RPMI8226 (cell line): ENCODE measurements at regions not wholly inside any gene's neighbourhood (a gene's known extent, or its start where the extent isn't known, plus 50 kb on each side); places are given as distances from the start of the nearest gene placed in this dataset.
"Not testable (repeated sequence)": the region's sequence is repeated elsewhere in the genome, so short reads cannot be mapped to it uniquely, and the experiment has no call there.

ENCODE experiments used
- DNase-seq: peaks from one replicate; pipeline ENCODE4 v3.0.0-alpha.2; 2015

DNA sequence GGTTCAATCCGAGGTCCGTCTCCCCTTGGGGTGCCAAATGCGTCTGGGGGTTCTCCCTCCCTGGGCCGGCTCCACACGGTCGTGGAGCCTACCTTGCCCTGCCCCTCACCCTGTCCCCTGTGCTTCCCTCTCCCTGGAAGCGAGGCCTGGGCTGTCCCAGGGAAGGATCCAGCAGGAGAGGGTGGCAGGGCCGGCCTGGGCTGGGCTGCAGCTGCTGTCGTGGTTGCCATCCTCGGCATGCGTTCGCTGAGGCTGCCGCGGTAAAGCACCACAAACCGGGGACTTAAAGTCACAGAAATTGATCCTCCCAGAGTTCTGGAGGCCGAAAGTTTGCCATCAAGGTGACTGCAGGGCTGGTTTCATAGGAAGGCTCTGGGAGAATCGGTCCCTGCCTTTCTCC, 123.0 kb upstream of the TMPRSS2 start:
- no peak for DNase-seq

DNA sequence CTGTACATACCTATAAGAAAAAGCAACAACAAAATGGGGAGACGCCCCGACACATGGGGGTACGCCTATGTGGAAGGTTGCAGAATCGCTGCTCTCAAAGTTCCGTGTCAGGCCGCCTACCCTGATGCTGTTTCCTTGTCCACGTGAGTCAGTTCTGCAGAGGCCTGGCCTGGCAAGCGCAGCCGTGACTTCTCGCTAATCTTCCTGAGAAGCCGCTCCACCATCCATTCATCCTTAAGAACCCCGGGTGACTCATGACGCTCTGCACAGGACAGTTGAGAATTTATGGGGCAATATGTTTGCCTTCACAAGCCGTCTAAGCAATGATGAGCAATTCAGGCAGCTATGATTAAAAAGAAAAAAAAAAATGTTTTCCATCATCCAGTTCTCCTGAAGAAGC, 122.3 kb upstream of the TMPRSS2 start:
- DNase-seq: no peak

DNA sequence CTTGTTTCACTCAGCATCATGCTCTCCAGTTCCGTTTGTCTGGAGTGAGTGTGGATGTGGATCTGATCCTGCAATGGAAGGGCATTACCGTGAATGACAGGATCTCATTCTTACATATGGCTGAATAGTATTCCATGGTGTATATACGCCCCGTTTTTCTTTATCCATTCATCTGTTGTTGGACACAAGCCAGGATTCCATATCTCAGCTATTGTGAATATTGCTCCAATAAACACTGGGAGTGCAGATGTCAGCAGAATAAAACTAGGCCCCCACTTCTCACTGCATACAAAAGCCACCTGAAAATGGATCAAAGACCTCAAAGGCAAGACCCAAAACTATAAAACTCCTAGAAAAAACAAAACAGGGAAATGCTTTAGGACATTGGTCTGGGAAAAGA, 120.3 kb upstream of the TMPRSS2 start:
- DNase-seq: no peak

DNA sequence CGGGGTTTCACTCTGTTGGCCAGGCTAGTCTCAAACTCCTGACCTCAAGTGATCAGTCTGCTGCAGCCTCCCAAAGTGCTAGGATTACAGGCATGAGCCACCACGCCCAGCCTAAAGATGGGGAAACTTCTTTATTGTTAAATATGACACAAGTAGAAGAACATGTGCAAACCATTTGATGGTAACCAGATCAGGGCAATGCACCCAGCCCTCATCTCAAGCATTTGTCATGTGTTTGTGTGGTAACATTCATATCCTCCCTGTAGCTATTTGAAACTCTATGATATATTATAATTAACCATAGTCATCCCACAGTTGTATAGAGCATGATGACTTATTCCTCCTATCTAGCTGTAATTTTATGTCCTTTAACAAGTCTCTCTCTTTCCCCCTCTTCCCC, 119.5 kb upstream of the TMPRSS2 start:
- DNase-seq: no peak

DNA sequence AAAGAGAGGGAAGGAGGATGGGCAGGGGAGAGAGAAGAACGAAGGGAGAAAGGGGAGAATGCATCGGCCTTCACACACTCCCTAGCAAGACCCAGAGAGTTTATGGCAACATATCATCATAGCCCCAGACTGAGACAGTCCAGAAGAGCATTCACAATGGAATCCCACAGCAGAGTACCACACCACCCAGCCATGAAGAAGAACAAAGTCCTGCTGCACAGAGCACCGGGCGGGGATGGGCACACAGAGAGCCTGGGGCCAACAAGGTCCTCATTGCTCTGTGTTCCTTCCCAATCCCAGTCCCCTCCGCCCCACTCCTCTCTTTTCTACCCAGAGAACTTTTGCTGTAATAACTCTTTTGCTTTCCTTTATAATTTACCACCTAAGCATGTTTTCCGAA, 118.1 kb upstream of the TMPRSS2 start:
- DNase-seq: no peak

DNA sequence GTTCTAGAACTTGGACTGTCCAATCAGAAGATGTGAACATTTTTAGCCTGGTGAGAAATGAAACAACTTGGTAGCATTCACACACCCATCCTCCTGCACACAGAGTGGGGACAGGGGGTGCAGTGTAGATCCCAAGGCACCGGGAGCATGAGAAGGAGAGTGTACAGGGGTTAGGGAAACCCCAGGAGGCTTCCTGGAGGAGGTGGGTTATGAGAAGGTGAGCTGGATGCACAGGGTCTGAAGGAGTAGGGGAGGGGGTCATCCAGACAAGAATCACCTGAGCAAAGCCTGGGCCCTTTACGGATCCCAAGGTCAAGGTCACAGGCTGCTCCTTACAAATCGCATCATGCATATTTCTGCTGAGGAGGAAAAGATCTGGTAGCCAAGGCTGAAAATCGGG, 117.5 kb upstream of the TMPRSS2 start:
- DNase-seq: no peak

DNA sequence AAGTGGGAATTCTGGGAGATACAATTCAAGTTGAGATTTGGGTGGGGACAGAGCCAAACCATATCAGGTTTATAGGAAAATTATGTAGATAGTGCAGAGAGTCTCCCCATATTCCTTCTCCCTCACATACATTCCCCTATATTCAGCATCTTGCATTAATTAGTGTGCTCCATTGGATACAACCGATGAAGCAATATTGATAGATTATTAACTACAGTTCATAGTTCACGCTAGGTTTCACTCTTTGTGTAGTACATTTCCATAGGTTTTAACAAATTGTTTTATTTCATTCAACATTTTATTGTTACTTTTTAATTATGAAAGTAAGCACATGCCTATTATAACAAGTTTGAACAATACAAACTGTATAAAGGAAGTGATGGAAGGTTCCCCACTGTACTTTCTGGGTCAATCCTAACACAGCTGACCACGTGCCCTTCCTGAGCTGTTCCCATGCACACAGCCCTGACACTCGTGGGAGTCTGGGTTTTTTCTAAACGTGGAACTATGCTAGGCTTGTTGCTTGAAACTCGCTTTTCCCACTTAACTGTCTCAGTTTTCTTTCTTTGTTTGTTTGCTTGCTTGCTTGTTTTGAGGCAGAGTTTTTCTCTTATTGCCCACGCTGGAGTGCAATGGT, 116.8 kb upstream of the TMPRSS2 start:
- DNase-seq: no peak

DNA sequence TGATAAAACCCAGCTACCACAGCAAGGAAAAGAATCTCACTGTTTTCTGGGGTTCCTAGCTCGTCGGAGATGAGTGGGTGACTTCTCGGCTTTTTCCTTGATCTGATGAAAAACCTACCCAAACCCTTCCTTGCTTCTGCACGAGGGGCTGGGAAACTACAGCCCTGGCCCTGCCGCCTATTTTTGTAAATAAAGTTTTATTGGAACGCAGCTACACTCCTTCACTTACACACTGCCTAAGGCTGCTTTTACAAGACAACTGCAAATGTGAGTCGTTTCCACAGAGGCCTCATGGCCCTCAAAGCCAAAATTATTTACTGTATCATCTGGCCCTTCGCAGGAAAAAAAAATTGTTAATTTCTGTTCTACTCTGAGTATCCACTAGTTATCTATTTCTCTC, 116.0 kb upstream of the TMPRSS2 start:
- no peak for DNase-seq

DNA sequence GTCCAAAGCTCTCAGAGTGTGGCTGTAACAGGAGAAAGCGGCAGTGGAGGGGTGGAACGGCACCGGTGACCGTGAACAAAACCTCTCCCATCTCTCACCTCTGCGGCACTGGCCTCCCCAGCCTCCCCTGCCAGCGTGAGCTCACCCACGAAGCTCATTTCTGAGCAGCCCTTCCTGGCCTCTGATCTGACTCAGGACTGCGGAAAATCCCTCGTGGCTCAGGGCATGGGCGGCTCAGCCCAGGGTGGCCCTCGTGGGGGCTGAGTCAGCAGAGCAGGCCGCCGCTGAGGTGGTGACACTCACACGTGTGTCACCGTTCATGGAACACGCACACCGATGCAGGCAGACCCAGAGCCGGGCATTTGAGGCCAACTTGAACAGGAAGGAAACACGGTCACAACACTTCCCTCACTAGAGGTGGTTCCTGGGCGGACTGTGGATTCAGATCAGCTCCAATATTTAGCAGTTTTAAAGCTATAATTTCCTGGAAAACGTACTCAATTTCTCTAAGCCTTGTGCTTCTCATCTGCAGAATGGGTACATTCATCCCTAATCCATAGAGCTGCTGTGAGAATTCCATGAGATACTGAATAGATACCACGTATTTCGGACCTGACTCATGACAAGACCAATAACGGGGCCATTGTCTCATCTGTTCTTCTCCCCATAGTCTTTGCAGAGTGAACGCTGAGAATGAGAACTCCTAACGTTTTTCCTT, 115.0 kb upstream of the TMPRSS2 start:
- DNase-seq: no peak

DNA sequence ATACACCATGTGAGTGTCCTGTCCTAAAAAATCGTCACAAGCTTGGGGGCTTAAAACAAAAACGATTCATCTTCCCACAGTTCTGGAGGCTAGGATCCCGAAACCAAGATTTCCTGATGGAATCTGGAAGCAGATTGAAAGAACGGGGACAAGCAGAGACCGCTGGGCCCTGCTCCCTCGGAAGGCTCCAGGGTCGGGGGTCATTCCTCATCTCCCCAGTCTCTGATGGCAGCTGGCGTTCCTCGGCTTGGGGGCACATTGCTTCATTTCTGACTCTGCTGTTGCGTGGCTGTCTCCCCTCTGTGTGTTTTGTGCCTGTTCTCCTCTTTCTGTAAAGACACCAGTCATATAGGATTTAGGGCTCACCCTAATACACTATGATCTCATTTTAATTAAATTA, 114.2 kb upstream of the TMPRSS2 start:
- no peak for DNase-seq

DNA sequence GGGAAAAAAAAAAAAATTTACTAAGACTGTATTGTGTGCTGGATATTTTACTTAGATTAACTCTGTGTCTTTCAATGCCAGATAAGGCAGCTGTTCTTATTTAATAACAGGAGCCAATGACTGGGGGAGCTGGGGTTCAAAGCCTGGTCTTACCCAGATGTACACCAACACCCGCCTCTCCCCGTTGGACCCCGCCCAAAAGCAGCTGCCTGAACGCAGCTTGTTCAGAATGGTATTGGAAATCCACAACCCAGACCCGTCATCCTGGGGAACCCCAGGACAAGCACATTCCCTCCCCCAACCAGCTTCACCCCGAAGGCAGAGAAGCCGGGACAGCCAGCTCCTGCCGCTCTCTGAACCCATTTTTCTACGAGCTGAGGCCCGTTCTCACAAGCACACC, 113.6 kb upstream of the TMPRSS2 start:
- DNase-seq: no peak

DNA sequence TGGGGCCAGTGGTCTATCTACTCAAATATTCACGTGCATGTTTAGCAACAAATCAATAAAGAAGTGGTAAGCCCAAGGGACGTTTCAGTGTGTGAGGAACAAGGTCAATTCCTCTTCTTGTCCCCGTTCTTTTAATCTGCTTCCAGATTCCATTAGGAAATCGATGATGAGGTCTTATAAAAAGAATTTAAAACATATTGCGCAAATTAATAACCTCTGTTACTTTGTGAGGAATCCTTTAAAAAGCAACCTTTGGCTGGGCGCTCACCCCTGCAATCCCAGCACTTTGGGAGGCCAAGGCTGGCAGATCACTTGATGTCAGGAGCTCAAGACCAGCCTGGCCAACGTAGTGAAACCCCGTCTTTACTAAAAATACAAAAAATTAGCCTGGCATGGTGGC, 113.0 kb upstream of the TMPRSS2 start:
- DNase-seq: no peak

DNA sequence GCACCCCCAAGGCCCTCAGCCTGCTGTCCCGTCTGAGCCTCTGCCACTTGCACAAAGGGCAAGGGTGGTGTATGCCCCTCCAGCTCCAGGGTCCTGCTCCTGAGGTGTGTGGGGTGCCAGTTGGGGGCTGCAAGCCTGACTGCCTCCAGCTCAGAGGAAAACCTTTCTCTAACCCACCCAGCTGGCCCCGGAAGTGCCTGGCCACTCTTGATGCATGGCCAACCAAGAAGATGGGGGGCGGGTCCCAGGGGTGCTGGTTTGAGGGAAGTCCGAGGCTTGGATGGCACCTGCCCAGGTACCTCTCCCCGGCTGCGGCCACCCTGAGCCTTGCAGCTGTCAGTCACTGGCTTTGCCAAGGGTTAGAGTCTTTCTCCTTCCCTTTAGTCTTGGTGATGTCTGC, 112.6 kb upstream of the TMPRSS2 start:
- no peak for DNase-seq

DNA sequence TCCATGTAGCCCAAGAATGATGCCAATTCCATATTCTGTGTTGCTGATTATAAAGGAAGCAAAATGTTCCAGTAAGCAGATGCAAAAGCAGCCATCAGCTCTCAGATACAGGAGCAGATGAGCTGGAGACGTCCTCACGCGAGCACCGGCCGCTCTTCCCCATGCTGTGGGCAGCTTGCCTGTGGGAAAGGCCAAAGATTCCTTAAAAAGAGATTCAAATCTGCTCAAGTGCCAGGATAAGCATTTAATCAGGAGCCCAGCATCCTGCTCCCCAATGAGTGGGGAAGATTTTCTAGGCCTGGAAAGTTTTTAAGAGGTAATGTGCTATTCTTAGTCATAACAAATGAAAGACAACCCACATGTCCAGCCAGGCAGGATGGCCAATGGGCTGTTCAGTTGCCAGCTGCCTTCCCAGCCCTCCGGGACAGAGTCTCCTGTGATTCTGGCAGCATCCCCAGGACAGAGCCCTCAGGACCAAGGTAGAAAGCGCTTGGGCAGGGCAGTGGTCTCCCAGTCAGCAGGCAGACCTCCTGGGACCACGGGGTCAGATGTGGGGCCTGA, 108.2 kb upstream of the TMPRSS2 start:
- no peak for DNase-seq

DNA sequence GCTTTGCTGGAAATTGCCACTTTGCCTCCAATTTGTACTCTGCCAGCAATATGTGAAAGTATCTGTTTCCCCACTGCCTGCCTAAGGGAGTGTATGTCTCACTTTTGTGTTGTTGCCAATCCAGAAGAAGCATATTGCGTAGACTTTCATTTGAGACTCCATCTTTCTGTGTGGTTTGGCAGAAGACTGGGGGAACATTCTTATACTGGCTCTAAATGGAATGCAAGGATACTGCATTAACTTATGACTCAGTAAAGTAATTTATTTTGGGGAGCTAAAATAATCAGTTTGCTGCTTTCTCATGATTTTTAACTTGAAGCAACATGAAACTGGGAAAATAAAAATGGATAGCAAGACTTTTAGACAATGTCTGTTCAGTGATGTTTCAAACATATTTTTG, 107.7 kb upstream of the TMPRSS2 start:
- DNase-seq: no peak

DNA sequence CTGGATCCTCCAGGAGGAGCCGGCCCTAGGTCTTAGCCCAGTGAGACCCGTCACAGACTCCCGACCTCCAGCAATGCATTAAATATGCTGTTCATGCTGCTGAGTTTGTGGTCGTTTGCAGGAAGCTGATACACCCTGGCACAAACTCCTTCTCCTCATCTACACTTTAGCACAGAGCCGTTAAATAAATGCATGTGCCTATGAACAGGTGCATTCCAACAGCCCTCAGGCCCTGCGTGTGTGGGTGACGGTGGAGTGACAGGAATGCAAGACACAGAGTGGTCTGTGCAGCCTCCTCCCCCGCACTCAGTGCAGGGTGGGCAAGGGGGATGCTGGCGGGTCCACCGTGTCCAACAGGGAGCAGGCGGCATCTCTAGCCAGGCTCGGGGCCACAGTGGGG, 106.6 kb upstream of the TMPRSS2 start:
- DNase-seq: no peak

DNA sequence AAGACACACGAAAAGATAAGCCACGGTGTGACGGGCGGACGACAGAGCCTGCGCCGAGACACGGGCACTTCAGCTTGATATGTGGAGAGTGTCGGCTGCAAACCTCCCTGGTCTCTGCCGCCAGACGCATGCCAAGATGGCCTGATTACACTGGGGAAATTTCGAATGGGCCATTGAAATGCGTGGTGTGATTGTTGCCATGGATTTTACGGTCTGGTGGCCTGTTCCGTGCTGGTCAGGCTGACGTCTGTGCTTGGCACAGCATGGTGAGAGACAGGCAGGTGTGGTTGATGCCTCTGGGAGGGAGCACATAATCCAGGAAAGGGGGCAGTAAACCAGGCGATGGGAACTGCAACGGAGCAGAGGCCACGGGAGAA, 105.6 kb upstream of the TMPRSS2 start:
- no peak for DNase-seq

DNA sequence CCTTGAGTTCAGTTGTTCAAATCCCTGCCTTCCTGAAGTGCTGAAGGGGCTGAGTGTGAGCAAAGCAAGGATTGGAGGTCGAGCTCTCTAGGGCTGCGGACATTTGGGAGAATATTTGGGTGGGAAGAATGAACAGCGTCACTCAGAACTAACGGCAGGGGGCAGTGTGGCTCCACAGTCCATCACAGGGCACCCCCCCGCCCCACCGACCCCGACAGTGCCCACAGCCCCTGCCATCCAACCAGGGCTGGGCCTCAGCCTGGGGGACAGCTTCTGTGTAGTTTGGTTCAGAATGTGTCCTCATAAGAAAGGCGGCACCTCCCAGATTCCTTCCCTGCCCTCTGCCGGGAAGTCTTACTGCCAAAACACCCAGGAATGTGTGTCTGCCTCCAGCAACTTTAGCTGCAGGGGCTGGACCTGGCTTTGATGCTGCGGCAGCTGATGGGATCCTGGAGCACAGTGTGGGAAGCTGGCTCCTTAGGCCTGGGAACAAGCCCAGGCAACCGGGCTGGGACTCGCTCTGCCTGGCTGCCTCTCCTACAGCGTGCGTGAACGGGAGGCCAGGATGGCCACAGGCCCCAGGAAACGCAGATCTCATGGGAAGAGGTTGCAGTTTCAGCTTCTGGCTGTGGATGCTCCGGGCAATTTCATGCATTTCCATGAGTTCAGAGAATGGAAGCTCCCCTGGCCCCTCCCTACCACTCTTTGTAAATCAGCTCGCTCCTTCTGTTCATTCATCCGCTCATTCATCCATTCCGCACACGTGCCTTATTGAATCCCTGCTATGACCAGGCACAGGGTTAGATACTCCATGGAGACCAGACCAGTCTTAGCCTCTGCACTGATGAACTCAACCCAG, 104.9 kb upstream of the TMPRSS2 start:
- DNase-seq: peak; percentile 44

DNA sequence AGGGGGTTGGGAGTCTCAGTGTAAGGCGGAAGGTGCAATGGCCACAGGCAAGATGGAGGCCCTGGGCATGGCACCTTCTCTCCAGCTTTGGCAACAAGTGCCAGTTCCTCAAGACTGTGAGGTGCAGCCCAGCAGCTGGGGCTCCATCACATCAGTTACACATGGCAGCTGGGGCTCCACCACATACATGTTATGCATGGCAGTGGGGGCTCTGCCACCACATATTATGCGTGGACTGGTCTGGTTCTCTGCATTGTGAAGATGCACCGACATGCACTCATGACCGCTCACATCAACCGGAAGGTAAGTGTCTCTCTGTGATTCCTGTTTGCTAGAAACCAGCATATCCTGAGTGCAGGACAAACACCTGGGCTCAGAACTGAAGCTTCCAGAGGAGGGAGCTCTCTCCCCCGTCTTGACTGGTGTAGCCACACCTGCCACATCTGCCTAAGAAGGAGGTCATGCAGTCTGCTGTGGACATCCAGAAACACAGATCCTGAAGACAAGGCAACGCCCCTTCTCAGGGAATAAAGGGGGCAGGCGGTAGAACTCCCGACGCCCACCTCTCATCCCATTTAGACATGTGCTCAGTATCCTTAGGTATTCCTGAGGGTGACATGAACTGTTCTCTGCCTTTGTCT, 104.1 kb upstream of the TMPRSS2 start:
- DNase-seq: peak; percentile 90

DNA sequence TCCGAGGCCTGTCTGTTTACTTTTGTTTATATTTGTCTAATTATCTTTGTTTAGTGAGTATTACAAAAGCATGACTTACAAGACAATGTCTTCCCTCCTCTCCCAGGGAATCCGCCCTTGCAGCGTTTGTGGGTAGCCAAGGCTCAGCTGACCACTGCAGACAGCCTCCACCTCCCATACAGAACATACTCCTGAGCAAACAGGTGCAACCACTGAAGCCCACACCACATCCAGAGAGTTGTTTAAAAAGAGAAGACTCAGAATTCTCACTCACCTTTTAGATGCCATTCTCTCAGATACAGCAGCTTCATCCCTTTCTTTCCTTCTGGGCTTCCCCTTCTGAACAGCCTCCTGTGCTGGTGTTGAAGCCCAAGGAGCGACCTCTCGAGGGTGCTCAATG, 103.5 kb upstream of the TMPRSS2 start:
- DNase-seq: no peak

DNA sequence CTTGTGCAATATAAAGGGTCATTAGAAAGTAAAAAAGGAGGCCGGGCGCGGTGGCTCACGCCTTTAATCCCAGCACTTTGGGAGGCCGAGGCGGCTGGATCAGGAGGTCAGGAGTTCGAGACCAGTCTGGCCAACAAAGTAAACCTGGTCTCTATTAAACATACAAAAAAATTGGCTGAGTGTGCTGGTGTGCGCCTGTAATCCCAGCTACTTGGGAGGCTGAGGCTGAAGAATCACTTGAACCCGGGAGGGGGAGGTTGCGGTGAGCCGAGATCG, 102.8 kb upstream of the TMPRSS2 start:
- DNase-seq: not testable (repeated sequence)

DNA sequence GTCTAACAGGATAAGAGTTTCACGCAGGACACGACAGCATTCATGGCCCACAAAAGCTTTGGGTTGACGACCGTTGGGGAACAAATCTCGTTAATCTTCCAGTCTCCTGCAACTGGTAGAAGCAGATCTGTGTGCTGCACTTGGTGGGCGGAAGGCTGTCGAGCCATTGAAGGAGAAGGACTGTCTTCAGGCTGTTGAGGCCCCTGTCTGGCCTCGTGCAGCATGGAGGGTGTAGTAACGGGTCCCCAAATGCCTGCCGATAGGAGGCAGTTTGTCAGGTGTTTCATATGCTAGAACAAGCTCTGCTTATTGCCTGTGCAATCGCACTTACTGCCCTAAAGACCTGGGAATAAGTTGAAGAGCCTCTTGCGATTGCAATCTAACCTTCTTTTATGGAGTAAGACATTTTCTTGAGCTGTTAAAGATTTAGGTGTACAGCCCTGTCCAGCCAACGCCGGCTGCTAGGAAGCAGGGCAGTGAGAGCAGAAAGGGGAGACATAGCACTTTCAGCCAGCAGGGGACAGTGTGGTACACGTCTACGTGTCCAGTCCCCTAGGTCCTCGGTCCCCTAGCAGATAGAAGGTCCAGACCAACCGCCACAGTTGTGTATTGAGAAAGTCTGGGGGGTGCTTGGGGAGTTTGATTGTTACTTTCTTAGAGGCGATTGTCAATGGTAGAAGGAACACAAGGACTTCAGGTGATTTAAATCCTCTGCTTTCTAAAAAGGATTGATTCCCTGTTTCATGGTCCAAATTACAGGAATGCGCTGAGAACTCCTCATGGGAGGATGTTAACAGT, 102.3 kb upstream of the TMPRSS2 start:
- DNase-seq: peak; percentile 69

DNA sequence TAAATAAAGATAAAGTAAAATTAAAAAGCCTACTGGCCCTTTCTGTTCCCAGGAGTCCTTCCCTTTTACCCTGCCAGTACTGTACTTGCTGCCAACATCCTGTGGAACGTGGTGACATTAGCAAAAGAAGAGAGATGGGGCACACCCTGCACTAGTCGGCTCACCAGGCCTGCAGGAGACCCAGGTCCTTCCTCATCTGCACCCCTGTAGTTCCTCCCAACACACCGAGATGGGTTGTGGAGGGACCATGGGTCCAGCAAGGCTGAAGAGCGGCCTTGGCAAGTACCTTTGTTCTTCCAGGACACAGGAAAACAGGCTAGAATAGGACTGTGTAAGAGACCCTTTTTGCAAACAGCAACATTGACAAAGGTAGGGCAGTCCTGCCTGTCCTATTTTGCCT, 98.7 kb upstream of the TMPRSS2 start:
- no peak for DNase-seq
